WERI-Rb-1 (cell line): ENCODE measurements at regions not wholly inside any gene's neighbourhood (a gene's known extent, or its start where the extent isn't known, plus 50 kb on each side); places are given as distances from the start of the nearest gene placed in this dataset.

ENCODE experiments used
- DNase-seq: peaks from one replicate; pipeline ENCODE4 v3.0.0-alpha.2; 2020
- H3K27ac ChIP-seq: fragments of 250-450 bp; sonication (Bioruptor Pico); 2 replicates; pipeline ENCODE4 v1.5.1; 2020; ENCODE audit warnings: mild to moderate bottlenecking, moderate library complexity
- H3K27me3 ChIP-seq: fragments of 250-450 bp; sonication (Bioruptor Pico); 2 replicates; pipeline ENCODE4 v1.5.1; 2021; ENCODE audit warnings: mild to moderate bottlenecking, low read depth, moderate library complexity; ENCODE audit not compliant: insufficient read depth, severe bottlenecking
- H3K36me3 ChIP-seq: fragments of 250-450 bp; sonication (Bioruptor Pico); 2 replicates; pipeline ENCODE4 v1.5.1; 2020; ENCODE audit warnings: mild to moderate bottlenecking, moderate library complexity
- H3K4me3 ChIP-seq: 2 replicates; pipeline ENCODE4 v1.5.1; 2011; ENCODE audit warnings: low read depth, mild to moderate bottlenecking, control low read depth, low read length
- H3K9me3 ChIP-seq: fragments of 250-450 bp; sonication (Bioruptor Pico); 2 replicates; pipeline ENCODE4 v1.5.1; 2021; ENCODE audit warnings: mild to moderate bottlenecking, moderate library complexity; ENCODE audit not compliant: severe bottlenecking
- TF ChIP-seq, protein P1 (sequence below): IDR thresholded peaks from 2 replicates; pipeline ENCODE4 v1.5.1; 2011; ENCODE audit warnings: low read depth, mild to moderate bottlenecking, control low read depth, inconsistent platforms, low read length

DNA sequence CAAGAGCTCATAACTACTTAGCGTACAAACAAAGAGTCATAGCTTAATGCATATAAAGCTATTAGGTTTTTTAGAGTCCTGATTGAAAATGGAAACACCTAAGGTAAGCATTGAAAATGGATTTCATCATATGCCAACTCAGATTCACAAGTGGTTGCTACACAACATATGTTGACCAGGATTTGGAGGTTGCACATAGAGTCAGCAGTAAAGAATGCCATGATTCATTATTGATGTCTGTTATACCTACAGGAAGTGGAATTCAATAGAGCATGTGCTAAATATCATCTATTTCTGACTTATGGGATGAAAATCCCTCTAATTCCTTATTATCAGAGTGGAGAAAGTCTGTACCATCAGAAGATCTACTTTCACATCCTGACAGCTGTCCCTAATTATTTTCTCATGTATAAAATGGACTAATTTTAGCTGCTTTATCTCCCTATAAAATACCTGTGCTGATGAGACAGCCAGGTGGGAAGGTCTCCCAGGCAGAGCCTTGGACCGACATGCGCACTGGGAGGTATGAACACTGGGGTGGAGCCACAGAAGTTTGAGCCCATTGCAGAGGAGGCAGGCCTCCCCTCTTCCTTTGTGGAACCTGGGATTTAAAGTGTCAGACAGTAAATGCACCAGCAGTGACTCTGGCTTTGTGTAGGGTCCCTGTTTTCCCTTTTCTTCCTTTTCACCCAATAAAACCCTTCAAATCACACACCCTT, 204.2 kb downstream of the AASDHPPT start:
- no peaks in the 10 kb centered on the region for H3K9me3 ChIP-seq
- TF ChIP-seq, protein P1, sequence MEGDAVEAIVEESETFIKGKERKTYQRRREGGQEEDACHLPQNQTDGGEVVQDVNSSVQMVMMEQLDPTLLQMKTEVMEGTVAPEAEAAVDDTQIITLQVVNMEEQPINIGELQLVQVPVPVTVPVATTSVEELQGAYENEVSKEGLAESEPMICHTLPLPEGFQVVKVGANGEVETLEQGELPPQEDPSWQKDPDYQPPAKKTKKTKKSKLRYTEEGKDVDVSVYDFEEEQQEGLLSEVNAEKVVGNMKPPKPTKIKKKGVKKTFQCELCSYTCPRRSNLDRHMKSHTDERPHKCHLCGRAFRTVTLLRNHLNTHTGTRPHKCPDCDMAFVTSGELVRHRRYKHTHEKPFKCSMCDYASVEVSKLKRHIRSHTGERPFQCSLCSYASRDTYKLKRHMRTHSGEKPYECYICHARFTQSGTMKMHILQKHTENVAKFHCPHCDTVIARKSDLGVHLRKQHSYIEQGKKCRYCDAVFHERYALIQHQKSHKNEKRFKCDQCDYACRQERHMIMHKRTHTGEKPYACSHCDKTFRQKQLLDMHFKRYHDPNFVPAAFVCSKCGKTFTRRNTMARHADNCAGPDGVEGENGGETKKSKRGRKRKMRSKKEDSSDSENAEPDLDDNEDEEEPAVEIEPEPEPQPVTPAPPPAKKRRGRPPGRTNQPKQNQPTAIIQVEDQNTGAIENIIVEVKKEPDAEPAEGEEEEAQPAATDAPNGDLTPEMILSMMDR, result no peak
- H3K27me3 ChIP-seq, result no peaks in the 10 kb centered on the region
- no peak overlapping the region for H3K27ac ChIP-seq
- no peaks in the 10 kb centered on the region for H3K36me3 ChIP-seq
- H3K4me3 ChIP-seq, result no peak overlapping the region
- DNase-seq, result no peak

DNA sequence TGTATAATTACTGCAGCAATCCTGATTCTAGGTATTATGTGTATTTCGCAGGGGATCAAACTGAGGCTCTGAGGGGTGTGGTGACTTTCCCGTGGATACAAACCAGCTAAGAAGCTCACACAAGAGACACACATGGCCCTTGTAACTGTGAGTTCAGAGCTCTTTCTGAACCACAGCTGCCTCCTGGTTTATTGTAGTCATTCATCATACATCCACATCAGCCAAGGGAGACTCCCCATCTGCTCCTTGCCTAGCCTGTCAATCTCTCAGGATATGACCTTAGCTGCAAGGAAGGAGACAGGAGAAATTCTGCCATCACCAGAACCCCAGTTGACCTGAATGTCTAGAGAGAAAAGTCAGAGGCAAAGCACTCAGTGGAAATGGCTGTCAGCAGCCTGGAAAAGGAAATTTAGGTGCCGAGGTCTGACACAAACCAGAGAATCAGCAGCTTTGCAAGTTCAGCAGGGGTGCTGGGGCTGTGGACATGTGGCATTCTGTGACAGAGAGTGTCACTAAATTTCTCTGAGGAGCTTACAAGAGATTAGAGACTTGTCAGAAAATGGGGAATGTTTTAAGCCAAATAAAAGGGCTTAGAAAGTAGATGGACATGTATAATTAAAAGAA, 209.5 kb downstream of the AASDHPPT start:
- no peaks in the 10 kb centered on the region for H3K36me3 ChIP-seq
- H3K4me3 ChIP-seq, result no peak overlapping the region
- peak; percentile 86 for DNase-seq
- TF ChIP-seq, protein P1, result no peak
- H3K27ac ChIP-seq, result peak overlapping the region; percentile 56
- no peaks in the 10 kb centered on the region for H3K9me3 ChIP-seq
- H3K27me3 ChIP-seq, result no peaks in the 10 kb centered on the region

DNA sequence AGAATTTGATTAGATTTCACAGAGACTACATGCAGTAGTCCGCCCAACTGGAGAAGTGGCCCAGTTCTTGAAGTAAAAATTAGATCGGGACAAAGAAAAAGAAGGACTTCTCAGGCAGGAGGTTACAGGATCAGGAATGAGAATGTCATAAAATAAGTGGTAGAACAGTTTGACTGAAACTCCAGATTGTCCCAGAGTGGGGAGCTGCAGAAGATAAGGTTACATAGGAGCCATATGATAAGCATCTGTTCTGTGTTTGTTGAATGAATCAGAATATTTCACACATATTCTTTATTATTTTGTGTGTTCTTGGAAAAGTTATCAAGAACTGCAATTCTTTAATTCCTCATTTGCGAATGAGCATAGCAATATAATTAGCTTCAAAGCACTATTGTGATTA, 210.6 kb downstream of the AASDHPPT start:
- Histone ChIP-seq H3K9me3 (no peaks in the 10 kb centered on the region), H3K36me3 (no peaks in the 10 kb centered on the region), H3K27me3 (no peaks in the 10 kb centered on the region), H3K4me3 (no peak overlapping the region), H3K27ac (peak overlapping the region; percentile 6; the same call in 1 of the 2 replicates)
- TF ChIP-seq, protein P1, result no peak
- DNase-seq, result no peak

DNA sequence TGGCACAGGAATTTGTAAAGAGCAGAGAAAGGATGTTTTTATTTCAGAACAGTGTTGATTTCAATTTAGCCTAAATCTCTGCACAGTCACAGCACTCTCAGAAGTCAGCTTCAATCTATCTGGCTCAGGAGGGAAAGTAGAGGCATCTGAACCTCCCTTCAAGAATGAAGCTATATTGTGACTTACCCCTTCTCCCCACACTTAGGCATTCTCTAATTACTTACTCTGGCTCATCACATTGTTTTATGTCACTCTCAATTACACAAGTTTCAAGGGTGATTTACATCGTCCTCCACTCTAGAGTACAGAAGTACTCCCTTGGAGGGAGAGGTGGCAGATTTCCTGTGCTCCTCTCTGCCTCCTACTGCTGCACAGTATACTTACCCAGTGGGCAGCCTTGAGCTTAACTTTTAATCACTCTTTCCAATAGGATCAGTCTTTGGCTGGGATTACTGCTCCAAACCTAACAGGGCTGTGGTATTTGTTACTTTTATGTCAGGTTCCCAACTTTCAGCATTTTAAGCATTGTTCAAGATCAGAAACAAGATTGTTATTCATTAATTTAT, 211.4 kb downstream of the AASDHPPT start:
- no peaks in the 10 kb centered on the region for H3K9me3 ChIP-seq
- TF ChIP-seq, protein P1, result peak; percentile 62
- H3K27me3 ChIP-seq, result no peaks in the 10 kb centered on the region
- H3K27ac ChIP-seq, result no peak overlapping the region
- H3K4me3 ChIP-seq, result no peak overlapping the region
- H3K36me3 ChIP-seq, result no peaks in the 10 kb centered on the region
- peak; percentile 76 for DNase-seq

DNA sequence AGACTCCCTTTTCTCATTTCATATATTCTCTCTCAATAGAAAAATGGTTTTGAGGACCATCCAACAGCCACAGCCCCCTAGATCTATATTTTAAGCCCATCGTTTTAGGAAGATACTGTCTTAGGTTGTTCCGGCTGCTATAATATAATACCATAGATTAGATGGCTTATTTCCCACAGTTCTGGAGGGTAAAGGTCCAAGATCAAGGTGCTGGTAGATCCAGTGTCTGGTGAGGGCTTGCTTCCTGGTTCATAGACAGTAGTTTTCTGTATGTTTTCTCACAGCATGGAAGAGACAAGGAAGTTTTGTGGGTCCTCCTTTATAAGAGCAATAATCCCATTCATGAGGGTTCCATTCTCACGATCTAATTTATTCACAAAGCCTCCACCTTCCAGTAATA, 215.1 kb downstream of the AASDHPPT start:
- DNase-seq, result no peak
- H3K27me3 ChIP-seq, result no peaks in the 10 kb centered on the region
- H3K9me3 ChIP-seq, result no peaks in the 10 kb centered on the region
- H3K36me3 ChIP-seq, result no peaks in the 10 kb centered on the region
- TF ChIP-seq, protein P1, result no peak
- H3K4me3 ChIP-seq, result no peak overlapping the region
- H3K27ac ChIP-seq, result no peak overlapping the region
